HUES6 (cell line): ENCODE measurements at regions not wholly inside any gene's neighbourhood (a gene's known extent, or its start where the extent isn't known, plus 50 kb on each side); places are given as distances from the start of the nearest gene placed in this dataset.

ENCODE experiments used
- H3K27ac ChIP-seq: 2 replicates; pipeline ENCODE4 v1.7.0; 2013; ENCODE audit warnings: low read depth, mild to moderate bottlenecking, low read length, inconsistent platforms
- H3K27me3 ChIP-seq: 2 replicates; pipeline ENCODE4 v1.6.1; 2013; ENCODE audit warnings: low read length; ENCODE audit not compliant: control insufficient read depth, insufficient read depth
- H3K36me3 ChIP-seq: 2 replicates; pipeline ENCODE4 v1.6.1; 2013; ENCODE audit warnings: low read length; ENCODE audit not compliant: control insufficient read depth, insufficient read depth
- H3K4me1 ChIP-seq: 2 replicates; pipeline ENCODE4 v1.6.1; 2013; ENCODE audit warnings: low read length; ENCODE audit not compliant: control insufficient read depth, insufficient read depth
- H3K4me3 ChIP-seq: 2 replicates; pipeline ENCODE4 v1.5.1; 2013; ENCODE audit warnings: low read depth, low read length
- H3K9ac ChIP-seq: one replicate; pipeline ENCODE4 v1.6.1; 2013; ENCODE audit warnings: mild to moderate bottlenecking, low read length
- H3K9me3 ChIP-seq: 2 replicates; pipeline ENCODE4 v1.6.1; 2013; ENCODE audit warnings: low read depth, low read length; ENCODE audit not compliant: control insufficient read depth, insufficient read depth

DNA sequence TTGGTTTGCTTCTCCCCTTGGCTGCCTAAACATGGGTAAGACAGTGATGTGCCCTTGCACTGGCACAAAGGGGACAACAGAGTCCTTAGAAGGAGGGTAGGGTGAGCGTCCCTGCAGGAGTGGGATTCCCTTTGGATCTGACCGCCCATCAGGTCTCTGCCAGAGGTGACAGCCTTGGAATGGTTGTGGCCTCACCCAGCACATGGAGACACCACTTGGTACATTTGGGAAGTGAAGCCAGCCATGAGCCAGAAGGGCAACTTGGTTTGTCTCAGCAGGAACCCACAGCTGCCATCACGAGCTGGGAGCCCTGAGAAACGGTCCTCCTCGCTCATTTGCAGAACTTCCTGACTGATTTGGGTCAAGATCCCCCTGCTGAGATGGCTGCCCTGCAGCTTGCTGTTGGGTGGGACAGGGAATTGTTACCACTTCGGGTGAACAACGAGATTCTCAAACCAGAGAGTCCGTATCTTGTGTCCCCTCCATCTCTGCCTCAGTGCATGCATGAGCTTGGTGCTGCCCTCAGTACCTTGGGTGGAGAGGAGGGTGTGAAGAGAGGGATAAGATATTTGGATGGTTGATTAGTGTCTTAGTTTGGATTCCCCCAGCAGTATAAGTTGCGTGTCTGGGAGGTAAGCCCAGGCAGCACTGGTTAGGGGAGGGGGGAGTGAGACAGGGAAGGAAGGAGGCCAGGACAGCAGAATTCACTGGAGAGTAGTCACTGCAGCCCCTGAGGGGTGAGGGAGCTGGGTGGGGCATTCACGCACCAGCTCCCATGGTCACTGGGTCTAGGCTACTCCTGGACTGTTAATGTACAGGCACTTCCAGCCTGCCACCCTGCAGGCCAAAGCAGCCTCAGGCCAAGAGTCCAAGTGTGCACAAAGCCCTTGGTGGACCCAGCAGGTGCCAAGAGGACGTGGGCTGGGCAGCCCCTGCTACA is 168.8 kb upstream of the TOPAZ1 start:
- Histone ChIP-seq H3K4me3 (no peak overlapping the region), H3K9ac (no peak overlapping the region), H3K27me3 (no peaks in the 10 kb centered on the region), H3K4me1 (peaks cover 20% of the 10 kb centered on the region), H3K36me3 (no peaks in the 10 kb centered on the region), H3K27ac (no peak overlapping the region), H3K9me3 (no peaks in the 10 kb centered on the region)

DNA sequence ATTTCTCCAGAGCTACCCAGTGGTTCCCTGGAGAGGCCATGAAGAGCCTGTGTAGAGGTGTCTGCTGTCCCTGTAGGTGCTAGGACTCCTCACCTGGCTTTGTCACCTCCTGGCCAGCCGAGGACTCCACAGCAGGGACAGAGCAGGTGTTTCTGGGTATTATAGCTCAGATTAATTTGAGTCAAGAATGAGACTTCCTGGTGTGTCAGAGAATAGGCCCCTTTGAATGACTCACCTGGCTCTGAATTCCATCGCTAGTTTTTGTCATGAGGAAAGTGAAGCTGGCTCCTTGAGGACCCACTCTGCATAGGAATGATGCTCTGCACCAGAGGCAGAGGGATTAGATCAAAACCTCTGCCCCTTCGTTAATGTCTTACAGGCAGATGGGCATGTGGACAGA is 167.5 kb upstream of the TOPAZ1 start:
- Histone ChIP-seq H3K9me3 (no peaks in the 10 kb centered on the region), H3K36me3 (no peaks in the 10 kb centered on the region), H3K4me1 (peaks cover 20% of the 10 kb centered on the region), H3K9ac (no peak overlapping the region), H3K27me3 (no peaks in the 10 kb centered on the region), H3K4me3 (no peak overlapping the region), H3K27ac (no peak overlapping the region)

DNA sequence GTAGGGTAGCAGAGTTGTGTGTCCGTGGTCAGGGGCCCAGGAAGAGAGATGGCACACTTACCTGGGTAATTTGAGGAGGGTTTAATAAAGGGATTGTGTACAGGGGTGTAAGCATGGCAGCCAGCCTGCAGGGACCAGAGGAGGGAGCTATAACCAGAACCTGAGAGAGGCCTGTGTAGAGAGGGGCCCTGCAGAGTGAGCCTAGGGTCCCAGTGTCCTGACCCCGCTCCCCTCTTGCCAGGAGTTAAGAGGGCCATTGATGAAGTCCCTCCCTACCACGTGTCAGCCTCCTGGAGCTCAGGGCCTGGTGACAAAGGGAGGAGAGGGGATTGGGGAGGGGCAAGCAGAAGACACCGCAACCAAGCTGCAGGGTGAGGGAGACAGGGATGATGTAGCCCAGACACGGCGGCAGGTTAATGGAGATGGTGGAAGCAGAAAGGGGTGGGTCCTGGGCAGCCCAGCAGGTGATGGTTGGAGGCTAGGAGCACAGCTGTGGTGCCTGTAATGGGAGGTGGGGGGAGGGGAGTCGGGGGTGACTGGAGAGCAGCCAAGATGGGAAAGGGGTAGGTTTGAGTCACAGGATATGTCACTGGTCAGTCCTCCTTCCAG is 165.4 kb upstream of the TOPAZ1 start:
- Histone ChIP-seq H3K9me3 (no peaks in the 10 kb centered on the region), H3K27me3 (no peaks in the 10 kb centered on the region), H3K9ac (no peak overlapping the region), H3K4me1 (peaks cover 20% of the 10 kb centered on the region), H3K4me3 (no peak overlapping the region), H3K36me3 (no peaks in the 10 kb centered on the region), H3K27ac (no peak overlapping the region)

DNA sequence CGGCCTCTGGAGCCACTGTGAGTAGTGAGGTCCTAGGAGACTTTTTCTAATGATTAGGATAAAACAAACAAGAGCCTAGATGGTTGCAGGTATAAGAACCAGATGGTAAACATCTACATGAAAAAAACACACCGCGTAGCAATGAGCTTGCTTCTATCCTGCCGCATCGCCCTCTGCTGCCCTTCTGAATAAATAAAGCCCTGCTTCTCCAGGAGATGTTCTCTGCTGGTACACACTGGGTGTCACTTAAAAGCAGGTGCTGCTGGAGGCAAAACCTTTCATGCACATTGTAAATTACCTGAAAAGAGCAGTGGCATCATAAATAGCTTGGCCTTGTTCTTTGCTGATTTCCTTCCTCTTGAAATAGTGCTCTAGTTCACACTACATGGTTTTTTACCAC is 164.4 kb upstream of the TOPAZ1 start:
- H3K27ac ChIP-seq: no peak overlapping the region
- no peaks in the 10 kb centered on the region for H3K9me3 ChIP-seq
- no peaks in the 10 kb centered on the region for H3K27me3 ChIP-seq
- H3K4me1 ChIP-seq: peaks cover 20% of the 10 kb centered on the region
- H3K36me3 ChIP-seq: no peaks in the 10 kb centered on the region
- H3K9ac ChIP-seq: no peak overlapping the region
- no peak overlapping the region for H3K4me3 ChIP-seq

DNA sequence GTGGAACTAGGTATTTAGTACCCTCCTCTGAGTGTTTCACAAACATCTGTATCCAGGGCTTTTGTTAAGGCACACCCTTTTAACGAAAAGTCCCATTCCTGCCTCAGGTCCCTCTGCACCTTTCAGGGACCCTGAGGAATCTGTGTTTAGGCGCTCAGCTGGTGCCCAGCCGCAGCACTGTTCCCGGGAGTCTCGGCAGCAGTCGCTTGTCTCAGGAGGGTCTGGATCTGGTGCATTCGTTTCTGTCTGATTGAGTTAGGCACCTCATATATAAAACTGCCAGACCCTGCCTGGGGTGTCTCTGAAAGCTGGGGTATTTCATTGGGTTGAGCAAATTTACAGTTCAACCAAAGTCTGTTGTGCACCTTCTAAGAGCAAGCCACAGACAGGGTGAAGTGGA is 162.8 kb upstream of the TOPAZ1 start:
- H3K9ac ChIP-seq: no peak overlapping the region
- no peaks in the 10 kb centered on the region for H3K27me3 ChIP-seq

DNA sequence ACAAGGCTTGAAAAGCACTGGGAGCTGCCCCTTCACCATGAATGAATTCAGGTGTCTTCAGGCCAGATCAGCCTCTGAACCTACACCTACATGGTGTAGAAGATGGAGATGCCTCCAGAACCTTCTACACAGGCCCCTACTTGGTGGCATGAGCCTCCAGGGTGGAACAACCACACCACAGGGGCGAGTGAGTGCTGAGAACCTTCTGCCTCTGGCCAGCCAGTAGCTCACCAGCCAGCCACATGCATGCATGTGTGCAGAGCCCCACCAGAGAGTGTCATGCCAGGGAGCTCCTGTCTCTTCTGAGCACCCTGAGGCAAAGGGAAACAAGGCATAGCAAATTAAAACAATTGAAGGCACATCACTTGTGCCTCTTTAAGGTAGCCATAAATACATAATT is 161.8 kb upstream of the TOPAZ1 start:
- Histone ChIP-seq H3K4me1 (peaks cover 14% of the 10 kb centered on the region), H3K27me3 (no peaks in the 10 kb centered on the region), H3K27ac (no peak overlapping the region), H3K4me3 (no peak overlapping the region), H3K9me3 (no peaks in the 10 kb centered on the region), H3K36me3 (no peaks in the 10 kb centered on the region), H3K9ac (no peak overlapping the region)

More for the DNA sequence above, 162.8 kb upstream of the TOPAZ1 start:
- Histone ChIP-seq H3K36me3 (no peaks in the 10 kb centered on the region), H3K4me1 (peaks cover 20% of the 10 kb centered on the region), H3K4me3 (no peak overlapping the region), H3K9me3 (no peaks in the 10 kb centered on the region), H3K27ac (no peak overlapping the region)

DNA sequence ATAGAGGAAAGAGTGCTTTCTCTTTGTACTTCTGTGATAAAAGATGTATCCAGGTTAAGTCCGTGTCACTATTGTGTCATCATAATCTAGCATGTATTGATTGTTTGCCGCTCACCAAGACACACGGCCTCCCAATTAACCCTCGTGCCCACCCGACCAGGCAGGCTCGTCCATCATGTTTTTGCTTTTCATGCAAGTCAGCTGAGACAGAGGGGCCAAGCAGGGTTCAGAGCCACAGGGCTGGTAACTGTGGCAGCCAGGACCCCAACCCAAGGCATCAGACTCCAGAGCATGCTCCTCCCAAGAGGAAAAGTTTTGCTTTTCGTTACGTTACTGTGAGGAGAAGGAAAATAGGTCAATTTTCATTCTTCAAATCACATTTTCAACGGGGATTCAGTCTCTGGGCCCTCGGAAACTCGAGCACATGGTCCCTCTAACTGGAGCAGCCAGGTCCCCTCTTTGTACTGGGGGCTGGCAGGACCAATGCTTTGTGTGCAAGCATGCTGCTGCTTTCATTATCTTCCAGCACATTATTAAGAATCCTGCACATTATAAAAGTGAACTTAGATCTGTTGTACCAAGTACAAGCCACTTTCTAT is 161.1 kb upstream of the TOPAZ1 start:
- H3K4me1 ChIP-seq: peaks cover 14% of the 10 kb centered on the region
- H3K27me3 ChIP-seq: no peaks in the 10 kb centered on the region
- no peak overlapping the region for H3K27ac ChIP-seq
- no peak overlapping the region for H3K9ac ChIP-seq
- no peaks in the 10 kb centered on the region for H3K36me3 ChIP-seq
- no peaks in the 10 kb centered on the region for H3K9me3 ChIP-seq
- H3K4me3 ChIP-seq: no peak overlapping the region

DNA sequence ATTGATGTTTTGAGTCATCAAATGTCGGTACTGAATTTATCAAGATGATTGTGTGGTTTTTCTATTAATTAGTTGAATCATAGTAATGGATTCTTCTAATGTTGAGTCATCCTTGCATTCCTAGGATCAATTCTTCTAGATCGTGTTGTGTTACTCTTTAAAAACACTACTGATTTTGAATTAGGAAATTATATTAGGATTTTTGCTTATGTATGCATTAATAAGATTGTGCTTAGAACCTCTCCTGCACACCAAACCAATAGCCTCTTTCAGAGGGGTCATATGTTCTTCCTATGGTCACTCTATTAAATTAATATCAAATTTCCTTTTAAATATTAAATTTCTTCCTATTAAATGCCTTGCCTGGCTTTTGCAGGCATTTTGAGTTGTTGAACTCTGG is 151.7 kb upstream of the TOPAZ1 start:
- Histone ChIP-seq H3K9ac (no peak overlapping the region), H3K27ac (no peak overlapping the region), H3K4me3 (no peak overlapping the region), H3K27me3 (no peaks in the 10 kb centered on the region), H3K36me3 (no peaks in the 10 kb centered on the region), H3K4me1 (no peaks in the 10 kb centered on the region), H3K9me3 (no peaks in the 10 kb centered on the region)

DNA sequence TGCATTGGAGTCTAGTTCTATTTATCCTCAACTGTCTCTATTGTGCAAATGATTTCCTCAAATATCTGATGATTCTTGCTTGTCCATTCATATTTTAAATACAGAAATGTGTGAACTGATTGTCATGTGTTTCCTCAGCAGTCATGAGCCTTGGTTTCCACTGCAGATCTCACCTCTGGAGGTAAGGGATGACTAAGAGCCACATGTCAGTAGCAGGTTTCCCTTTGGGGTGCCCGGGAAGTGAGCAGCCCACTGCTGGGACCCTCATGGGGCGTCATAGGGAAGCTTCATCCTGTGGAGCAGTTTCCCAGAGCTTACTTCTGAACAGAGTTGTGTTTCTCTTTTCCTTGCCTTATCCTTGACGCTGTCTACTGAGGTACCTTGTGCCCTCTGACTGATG is 149.2 kb upstream of the TOPAZ1 start:
- Histone ChIP-seq H3K9ac (no peak overlapping the region), H3K27ac (no peak overlapping the region), H3K4me1 (no peaks in the 10 kb centered on the region), H3K36me3 (no peaks in the 10 kb centered on the region), H3K4me3 (no peak overlapping the region), H3K9me3 (no peaks in the 10 kb centered on the region), H3K27me3 (no peaks in the 10 kb centered on the region)

DNA sequence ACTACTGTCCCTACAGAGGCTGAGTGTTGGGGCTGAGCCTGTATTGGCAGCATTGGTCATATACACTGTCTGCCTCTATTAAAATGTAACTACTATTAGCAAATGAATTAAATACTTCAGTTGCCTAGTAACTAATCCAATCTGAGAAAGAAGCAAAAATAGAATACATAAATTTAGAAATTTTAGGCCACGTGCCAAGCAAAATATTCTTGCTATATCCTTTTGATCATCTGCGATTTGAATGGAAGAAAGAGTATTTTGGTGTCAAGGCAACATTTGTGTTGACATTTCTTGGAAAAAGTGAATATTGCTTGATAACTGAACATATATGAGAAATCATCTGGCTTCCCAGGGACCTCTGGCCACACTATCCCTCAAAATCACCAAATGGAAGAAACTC is 148.2 kb upstream of the TOPAZ1 start:
- H3K36me3 ChIP-seq: no peaks in the 10 kb centered on the region
- no peak overlapping the region for H3K27ac ChIP-seq
- no peak overlapping the region for H3K9ac ChIP-seq
- no peaks in the 10 kb centered on the region for H3K27me3 ChIP-seq
- H3K4me3 ChIP-seq: no peak overlapping the region
- peaks cover 9% of the 10 kb centered on the region; the same call in 1 of the 2 replicates for H3K4me1 ChIP-seq
- H3K9me3 ChIP-seq: no peaks in the 10 kb centered on the region
